H9 (cell line): ENCODE measurements at regions not wholly inside any gene's neighbourhood (a gene's known extent, or its start where the extent isn't known, plus 50 kb on each side); places are given as distances from the start of the nearest gene placed in this dataset.

Source experiments
- DNase-seq: peaks from one replicate; pipeline ENCODE4 v3.0.0-alpha.2; 2017
- H2AFZ ChIP-seq: one replicate; pipeline ENCODE4 v1.6.1; 2013; ENCODE audit warnings: mild to moderate bottlenecking, low read length, control low read depth, moderate library complexity
- H2AK5ac ChIP-seq: 2 replicates; pipeline ENCODE4 v1.6.1; 2013; ENCODE audit warnings: low read length, control low read depth, mixed read lengths; ENCODE audit not compliant: insufficient read length
- H2BK120ac ChIP-seq: one replicate; pipeline ENCODE4 v1.6.1; 2013; ENCODE audit warnings: low read depth, mild to moderate bottlenecking, low read length, control low read depth, inconsistent platforms; ENCODE audit not compliant: poor library complexity, severe bottlenecking
- H2BK12ac ChIP-seq: 2 replicates; pipeline ENCODE4 v1.6.1; 2013; ENCODE audit warnings: low read length, control low read depth, mixed read lengths, low read depth; ENCODE audit not compliant: insufficient read length
- H2BK15ac ChIP-seq: 2 replicates; pipeline ENCODE4 v1.6.1; 2013; ENCODE audit warnings: low read depth, low read length, control low read depth
- H2BK20ac ChIP-seq: one replicate; pipeline ENCODE4 v1.6.1; 2013; ENCODE audit warnings: low read depth, mild to moderate bottlenecking, low read length, control low read depth, inconsistent platforms; ENCODE audit not compliant: poor library complexity, severe bottlenecking
- H2BK5ac ChIP-seq: 2 replicates; pipeline ENCODE4 v1.6.1; 2013; ENCODE audit warnings: low read length, control low read depth, mixed read lengths; ENCODE audit not compliant: insufficient read length
- H3K14ac ChIP-seq: 2 replicates; pipeline ENCODE4 v1.6.1; 2013; ENCODE audit warnings: low read length, control low read depth; ENCODE audit not compliant: insufficient read depth
- H3K18ac ChIP-seq: 2 replicates; pipeline ENCODE4 v1.6.1; 2013; ENCODE audit warnings: low read depth, mild to moderate bottlenecking, mixed read lengths, low read length, control low read depth; ENCODE audit not compliant: insufficient read length
- H3K23ac ChIP-seq: 2 replicates; pipeline ENCODE4 v1.6.1; 2013; ENCODE audit warnings: low read length, control low read depth, mixed read lengths, low read depth; ENCODE audit not compliant: insufficient read length
- H3K23me2 ChIP-seq: 2 replicates; pipeline ENCODE4 v1.6.1; 2013; ENCODE audit warnings: low read depth, mild to moderate bottlenecking, mixed read lengths, low read length, control low read depth; ENCODE audit not compliant: insufficient read length, poor library complexity, severe bottlenecking
- H3K27ac ChIP-seq: 2 replicates; pipeline ENCODE4 v1.5.1; 2013; ENCODE audit warnings: low read length, control low read depth, mixed read lengths, low read depth; ENCODE audit not compliant: insufficient read length
- H3K27me3 ChIP-seq: 2 replicates; pipeline ENCODE4 v1.6.1; 2013; ENCODE audit warnings: low read length, control low read depth, inconsistent platforms; ENCODE audit not compliant: insufficient read depth
- H3K4ac ChIP-seq: 2 replicates; pipeline ENCODE4 v1.6.1; 2013; ENCODE audit warnings: low read depth, mild to moderate bottlenecking, control low read depth, inconsistent platforms, low read length, moderate library complexity
- H3K4me1 ChIP-seq: 2 replicates; pipeline ENCODE4 v1.6.1; 2013; ENCODE audit warnings: low read length, control low read depth, inconsistent platforms; ENCODE audit not compliant: insufficient read depth
- H3K4me2 ChIP-seq: 2 replicates; pipeline ENCODE4 v1.6.1; 2013; ENCODE audit warnings: low read length, control low read depth, mixed read lengths; ENCODE audit not compliant: insufficient read length, insufficient read depth
- H3K56ac ChIP-seq: 2 replicates; pipeline ENCODE4 v1.6.1; 2013; ENCODE audit warnings: low read depth, mild to moderate bottlenecking, mixed read lengths, low read length, control low read depth; ENCODE audit not compliant: insufficient read length
- H3K79me1 ChIP-seq: 2 replicates; pipeline ENCODE4 v1.6.1; 2013; ENCODE audit warnings: low read depth, mild to moderate bottlenecking, moderate library complexity, low read length, control low read depth, inconsistent platforms; ENCODE audit not compliant: insufficient read depth, poor library complexity, severe bottlenecking
- H3K79me2 ChIP-seq: 2 replicates; pipeline ENCODE4 v1.6.1; 2013; ENCODE audit warnings: low read length, control low read depth, inconsistent platforms; ENCODE audit not compliant: insufficient read depth
- H3K9ac ChIP-seq: 2 replicates; pipeline ENCODE4 v1.6.1; 2013; ENCODE audit warnings: low read length, control low read depth, mixed read lengths; ENCODE audit not compliant: insufficient read length; ENCODE audit errors: extremely low read depth
- H3K9me3 ChIP-seq: one replicate; pipeline ENCODE4 v1.6.1; 2013; ENCODE audit warnings: low read depth, low read length, inconsistent platforms; ENCODE audit not compliant: control insufficient read depth
- H3T11ph ChIP-seq: one replicate; pipeline ENCODE4 v1.6.1; 2013; ENCODE audit warnings: mild to moderate bottlenecking, low read length, control low read depth, inconsistent platforms
- H4K20me1 ChIP-seq: one replicate; pipeline ENCODE4 v1.6.1; 2013; ENCODE audit not compliant: control insufficient read depth, insufficient read length, insufficient read depth
- H4K5ac ChIP-seq: 2 replicates; pipeline ENCODE4 v1.6.1; 2013; ENCODE audit warnings: low read depth, mild to moderate bottlenecking, mixed read lengths, low read length, control low read depth; ENCODE audit not compliant: insufficient read length
- H4K8ac ChIP-seq: replicated peaks from 2 replicates; pipeline ENCODE4 v1.6.1; 2013; ENCODE audit warnings: low read length, control low read depth, mixed read lengths, low read depth; ENCODE audit not compliant: insufficient read length
- H4K91ac ChIP-seq: 2 replicates; pipeline ENCODE4 v1.6.1; 2013; ENCODE audit warnings: low read depth, mild to moderate bottlenecking, moderate library complexity, mixed read lengths, low read length, control low read depth; ENCODE audit not compliant: insufficient read length
- H3K27ac Mint-ChIP-seq, 3 experiments: 2 replicates in 2 of 3; 3 replicates in 1 of 3; pipeline ENCODE4 v1.8.0; 2020 to 2021; ENCODE audit warnings: mixed read lengths in 3 of 3, mild to moderate bottlenecking in 1 of 3, moderate library complexity in 1 of 3
- H3K27me3 Mint-ChIP-seq: 2 replicates; pipeline ENCODE4 v1.8.0; 2021; ENCODE audit warnings: low read depth, mild to moderate bottlenecking, moderate library complexity, mixed read lengths
- H3K36me3 Mint-ChIP-seq, 3 experiments: 2 replicates in 2 of 3; 3 replicates in 1 of 3; pipeline ENCODE4 v1.8.0; 2020 to 2021; ENCODE audit warnings: low read depth in 3 of 3, mixed read lengths in 3 of 3; ENCODE audit not compliant: insufficient read depth in 1 of 3
- H3K4me1 Mint-ChIP-seq, 2 experiments: 2 replicates each; pipeline ENCODE4 v1.8.0; 2020; ENCODE audit warnings: mixed read lengths in 2 of 2
- H3K4me3 Mint-ChIP-seq, 2 experiments: 2 replicates in 1 of 2; 3 replicates in 1 of 2; pipeline ENCODE4 v1.8.0; 2020 to 2021; ENCODE audit warnings: mild to moderate bottlenecking in 2 of 2, mixed read lengths in 2 of 2, moderate library complexity in 1 of 2
- H3K9me3 Mint-ChIP-seq, 2 experiments: 2 replicates in 1 of 2; 3 replicates in 1 of 2; pipeline ENCODE4 v1.8.0; 2020; ENCODE audit warnings: mild to moderate bottlenecking in 2 of 2, mixed read lengths in 2 of 2, moderate library complexity in 1 of 2
- CTCF ChIP-seq: fragments of 200-600 bp; sonication (generic); conservative IDR thresholded peaks from 3 replicates; pipeline ENCODE4 v1.8.0; 2021; ENCODE audit warnings: antibody characterized with exemption, mild to moderate bottlenecking
- WGBS: extraction: QIAGEN DNeasy Blood & Tissue Kit; methylation state at CpG from one replicate; pipeline ENCODE4 v1.1.7; 2013; ENCODE audit warnings: missing lambda C conversion rate, low lambda C conversion rate, mixed read lengths; ENCODE audit not compliant: insufficient read length; ENCODE audit errors: extremely low coverage; 5-methylcytosine and 5-hydroxymethylcytosine counted together

- Histone ChIP-seq H2BK20ac (no peak overlapping the region), H2BK12ac (no peak overlapping the region), H4K91ac (no peak overlapping the region), H2BK15ac (no peak overlapping the region), H3K4me1 (0 out of 2 replicates have a peak, but pooled peaks cover 2% of the 10 kb centered on the region), H3K9me3 (no peaks in the 10 kb centered on the region), H2AFZ (no peak overlapping the region), H3K27ac (no peak overlapping the region), H2BK120ac (no peak overlapping the region), H4K5ac (no peak overlapping the region), H3K9ac (no peak overlapping the region), H2AK5ac (no peak overlapping the region), H3K23ac (no peak overlapping the region), H3K79me2 (no peaks in the 10 kb centered on the region), H3K18ac (no peak overlapping the region), H4K20me1 (no peaks in the 10 kb centered on the region), H3K4me2 (no peak overlapping the region), H4K8ac (no peak overlapping the region), H3K27me3 (no peaks in the 10 kb centered on the region), H3K14ac (no peak overlapping the region), H3K79me1 (no peaks in the 10 kb centered on the region), H2BK5ac (no peak overlapping the region), H3K23me2 (no peaks in the 10 kb centered on the region), H3T11ph (no peak overlapping the region), H3K56ac (no peak overlapping the region), H3K4ac (no peak overlapping the region)
- no peaks in the 10 kb centered on the region for H3K9me3 Mint-ChIP-seq
- no CpG with 5 or more reads among the region's 3 CpGs for WGBS
- H3K27ac Mint-ChIP-seq, result no peak overlapping the region
- H3K36me3 Mint-ChIP-seq, result no peaks in the 10 kb centered on the region
- peaks cover 11 to 12% of the 10 kb centered on the region in 2 experiments for H3K4me1 Mint-ChIP-seq
- TF ChIP-seq CTCF, result no peak
- no peak for DNase-seq
- H3K4me3 Mint-ChIP-seq, result no peak overlapping the region
- no peaks in the 10 kb centered on the region for H3K27me3 Mint-ChIP-seq
These were observed 739.3 kb downstream of the LTN1 start for GRCh38 chr21:28253338-28253737.
